MV-4-11 (cell line): ENCODE measurements at regions not wholly inside any gene's neighbourhood (a gene's known extent, or its start where the extent isn't known, plus 50 kb on each side); places are given as distances from the start of the nearest gene placed in this dataset.
"Not testable (repeated sequence)": the region's sequence is repeated elsewhere in the genome, so short reads cannot be mapped to it uniquely, and the experiment has no call there.

Experiments
- DNase-seq: peaks from one replicate; lab custom pipeline; 2025; lab: John Stamatoyannopoulos, UW

DNA sequence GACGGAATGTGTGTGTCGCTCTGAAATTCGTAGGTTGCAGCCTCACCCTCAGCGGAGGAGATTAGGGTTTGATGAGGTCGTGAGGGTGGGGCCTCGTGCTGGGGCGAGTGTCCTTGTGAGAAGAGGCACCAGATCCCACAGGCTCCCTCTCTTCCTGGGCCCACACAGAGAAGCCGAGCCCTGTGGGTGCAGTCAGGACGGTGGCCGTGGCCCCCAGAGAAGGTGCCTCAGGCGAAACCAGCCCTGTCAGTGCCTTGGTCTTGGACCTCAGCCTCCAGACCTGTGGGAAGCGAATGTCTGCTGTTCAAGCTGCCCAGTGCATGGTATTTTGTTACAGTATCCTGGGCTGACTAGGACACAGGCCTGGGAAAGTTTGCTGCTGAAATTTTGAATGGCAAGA lies 108.0 kb upstream of the ALKAL2 start:
- DNase-seq, result no peak

DNA sequence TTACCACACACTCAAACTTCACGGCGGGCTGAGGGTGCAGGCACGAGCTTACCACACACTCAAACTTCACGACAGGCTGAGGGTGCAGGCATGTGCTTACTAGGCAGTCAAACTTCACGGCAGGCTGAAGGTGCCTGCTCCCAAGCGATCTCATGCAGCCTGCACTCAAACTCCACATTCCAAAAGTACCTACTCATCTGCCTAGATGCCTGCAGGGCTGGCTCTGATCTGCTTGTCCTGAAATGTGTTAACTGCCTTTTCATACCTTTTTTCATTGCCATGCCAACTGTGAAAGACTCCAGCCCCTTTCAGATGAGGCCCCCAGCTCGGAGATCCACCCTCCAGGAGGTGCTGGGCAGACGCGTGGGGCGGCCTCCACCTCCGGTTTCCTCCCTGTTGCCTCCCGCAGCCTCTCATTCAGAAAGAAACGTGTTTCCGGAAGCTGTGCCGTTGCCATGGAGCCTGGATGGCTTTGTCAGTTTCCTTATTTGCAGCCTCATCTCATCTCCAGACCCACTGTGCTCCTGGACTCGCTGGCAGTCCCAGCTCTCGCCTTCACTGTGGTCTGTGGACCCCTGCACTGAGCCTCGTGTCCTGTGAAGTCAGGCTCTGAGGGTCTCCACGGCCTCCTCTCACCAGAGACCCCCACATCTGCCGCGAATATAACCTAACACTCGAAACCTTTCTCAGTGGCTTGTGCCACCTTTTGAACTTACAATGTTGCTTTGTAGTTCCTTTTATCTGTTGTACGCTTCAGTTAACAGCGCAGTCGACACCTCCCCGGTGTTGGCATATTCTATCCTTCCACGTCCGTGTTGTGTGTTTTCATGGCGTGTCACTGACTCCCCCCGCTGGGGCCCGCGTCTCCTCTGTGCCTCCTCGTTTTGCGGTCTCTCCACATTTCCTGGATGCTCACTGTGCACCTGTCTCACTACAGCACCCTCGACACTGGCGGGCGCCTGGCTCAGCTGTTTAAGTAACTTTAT lies 106.1 kb upstream of the ALKAL2 start:
- no peak for DNase-seq

DNA sequence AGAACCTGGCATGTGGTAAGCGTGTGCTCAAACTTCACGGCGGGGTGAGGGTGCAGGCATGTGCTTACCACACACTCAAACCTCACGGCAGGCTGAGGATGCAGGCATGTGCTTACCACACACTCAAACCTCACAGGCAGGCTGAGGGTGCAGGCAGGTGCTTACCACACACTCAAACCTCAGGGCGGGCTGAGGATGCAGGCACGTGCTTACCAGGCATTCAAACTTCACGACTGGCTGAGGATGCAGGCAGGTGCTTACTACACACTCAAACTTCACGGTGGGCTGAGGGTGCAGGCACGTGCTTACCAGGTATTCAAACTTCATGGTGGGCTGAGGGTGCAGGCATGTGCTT lies 105.0 kb upstream of the ALKAL2 start:
- DNase-seq, result no peak

DNA sequence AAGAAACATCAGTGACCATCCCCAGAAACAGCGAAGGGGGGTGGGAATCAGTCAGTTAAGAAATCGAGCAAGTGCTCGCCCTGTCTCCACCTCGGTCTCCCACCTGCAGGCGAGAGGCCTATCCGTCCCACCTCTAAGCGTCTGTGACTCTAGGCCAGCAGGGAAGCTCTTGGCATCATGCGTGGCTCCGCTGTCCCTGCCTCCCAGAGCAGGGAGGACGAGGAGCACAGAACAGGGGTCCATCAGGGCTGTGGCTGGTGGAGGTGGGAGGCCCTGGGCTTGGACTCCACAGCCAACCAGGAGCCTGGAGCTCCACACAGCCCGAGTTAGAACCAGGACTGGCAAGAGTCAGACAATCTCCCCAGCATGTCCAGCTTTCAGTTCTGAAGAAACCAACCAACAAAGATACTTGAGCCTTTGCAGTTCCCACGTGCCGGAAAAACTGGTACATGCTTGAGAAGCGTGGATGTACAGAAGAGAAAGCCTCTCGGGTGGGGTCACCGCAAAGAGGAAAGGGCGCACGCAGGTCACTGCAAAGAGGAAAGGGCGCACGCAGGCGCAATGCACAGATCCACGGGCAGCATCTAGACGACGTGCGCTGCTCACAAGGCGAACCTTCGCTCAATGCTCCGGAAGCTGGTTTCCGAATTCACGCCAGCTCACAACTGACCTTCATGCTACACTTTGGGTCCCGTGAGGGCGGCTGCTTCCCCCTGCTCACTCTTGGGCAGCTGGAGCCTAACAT lies 104.5 kb upstream of the ALKAL2 start:
- no peak for DNase-seq

DNA sequence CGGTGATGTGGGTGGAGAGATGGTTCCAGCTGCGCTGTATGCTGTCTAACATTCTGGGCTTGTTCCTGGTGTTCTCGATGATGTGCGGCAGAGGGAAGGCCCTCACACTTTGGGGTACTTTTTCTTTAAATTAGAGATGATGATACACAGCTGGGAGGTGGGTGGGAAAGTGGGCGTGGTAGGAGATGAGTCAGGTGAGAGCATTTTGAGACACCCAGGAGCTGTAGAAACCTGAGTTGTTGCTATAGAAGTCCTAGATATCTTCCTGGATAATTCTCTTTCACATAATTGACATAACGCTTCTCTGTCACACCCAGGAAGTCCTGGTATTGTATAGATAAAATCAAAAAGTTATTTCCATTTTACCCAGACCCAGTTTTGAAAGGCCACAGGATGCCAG lies 103.8 kb upstream of the ALKAL2 start:
- no peak for DNase-seq

DNA sequence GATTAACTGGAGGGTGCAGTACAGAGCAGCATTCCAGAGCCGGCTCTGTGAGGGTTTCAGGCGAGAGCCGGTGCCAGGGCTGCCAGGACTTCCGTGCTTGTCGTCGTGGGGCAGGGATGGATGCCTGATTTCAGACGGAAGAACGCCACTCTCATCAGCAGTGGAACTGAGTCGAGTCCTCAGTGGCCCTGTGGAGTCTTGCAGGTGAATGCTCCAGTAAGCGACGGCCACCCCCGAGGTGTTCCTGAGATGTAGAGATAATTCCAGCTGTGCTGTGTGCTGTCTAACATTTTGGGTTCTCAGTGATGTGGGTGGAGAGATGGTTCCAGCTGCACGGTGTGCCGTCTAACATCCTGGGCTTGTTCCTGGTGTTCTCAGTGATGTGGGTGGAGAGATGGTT lies 103.1 kb upstream of the ALKAL2 start:
- DNase-seq, result no peak

DNA sequence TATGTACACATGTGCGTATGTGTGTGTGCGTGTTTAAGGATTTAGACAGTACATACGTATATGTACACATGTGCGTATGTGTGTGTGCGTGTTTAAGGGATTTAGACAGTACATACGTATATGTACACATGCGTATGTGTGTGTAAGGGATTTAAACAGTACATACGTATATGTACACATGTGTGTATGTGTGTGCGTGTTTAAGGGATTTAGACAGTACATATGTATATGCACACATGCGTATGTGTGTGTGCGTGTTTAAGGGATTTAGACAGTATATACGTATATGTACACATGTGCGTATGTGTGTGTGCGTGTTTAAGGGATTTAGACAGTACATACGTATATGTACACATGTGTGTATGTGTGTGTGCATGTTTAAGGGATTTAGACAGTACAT lies 102.1 kb upstream of the ALKAL2 start:
- not testable (repeated sequence) for DNase-seq

DNA sequence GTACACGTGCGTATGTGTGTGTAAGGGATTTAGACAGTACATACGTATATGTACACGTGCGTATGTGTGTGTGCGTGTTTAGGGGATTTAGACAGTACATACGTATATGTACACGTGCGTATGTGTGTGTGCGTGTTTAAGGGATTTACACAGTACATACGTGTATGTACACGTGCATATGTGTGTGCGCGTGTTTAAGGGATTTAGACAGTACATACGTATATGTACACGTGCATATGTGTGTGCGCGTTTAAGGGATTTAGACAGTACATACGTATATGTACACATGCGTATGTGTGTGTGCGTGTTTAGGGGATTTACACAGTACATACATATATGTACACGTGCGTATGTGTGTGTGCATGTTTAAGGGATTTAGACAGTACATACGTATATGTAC lies 100.9 kb upstream of the ALKAL2 start:
- not testable (repeated sequence) for DNase-seq

DNA sequence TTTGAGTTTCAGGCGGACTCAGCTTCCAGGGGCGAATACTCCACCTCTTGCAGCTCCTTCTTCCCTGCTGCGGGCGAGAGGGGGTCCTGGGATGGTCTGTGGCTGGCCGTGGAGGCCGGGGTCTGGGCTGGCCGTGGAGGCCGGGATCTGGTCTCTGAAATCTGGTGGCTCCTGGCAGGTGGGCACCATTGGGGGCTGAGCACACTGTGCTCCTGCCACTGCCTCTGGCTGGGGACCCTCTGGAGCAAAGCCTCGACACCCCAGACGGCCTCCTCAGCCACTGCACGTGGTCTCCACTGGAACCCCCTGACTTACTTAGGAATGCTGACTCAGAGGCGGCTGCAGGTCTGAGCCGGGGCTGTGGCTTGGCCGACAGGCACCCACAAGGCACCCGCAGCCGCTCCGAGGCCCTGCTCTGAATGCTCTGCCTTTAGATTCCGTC lies 100.1 kb upstream of the ALKAL2 start:
- no peak for DNase-seq

DNA sequence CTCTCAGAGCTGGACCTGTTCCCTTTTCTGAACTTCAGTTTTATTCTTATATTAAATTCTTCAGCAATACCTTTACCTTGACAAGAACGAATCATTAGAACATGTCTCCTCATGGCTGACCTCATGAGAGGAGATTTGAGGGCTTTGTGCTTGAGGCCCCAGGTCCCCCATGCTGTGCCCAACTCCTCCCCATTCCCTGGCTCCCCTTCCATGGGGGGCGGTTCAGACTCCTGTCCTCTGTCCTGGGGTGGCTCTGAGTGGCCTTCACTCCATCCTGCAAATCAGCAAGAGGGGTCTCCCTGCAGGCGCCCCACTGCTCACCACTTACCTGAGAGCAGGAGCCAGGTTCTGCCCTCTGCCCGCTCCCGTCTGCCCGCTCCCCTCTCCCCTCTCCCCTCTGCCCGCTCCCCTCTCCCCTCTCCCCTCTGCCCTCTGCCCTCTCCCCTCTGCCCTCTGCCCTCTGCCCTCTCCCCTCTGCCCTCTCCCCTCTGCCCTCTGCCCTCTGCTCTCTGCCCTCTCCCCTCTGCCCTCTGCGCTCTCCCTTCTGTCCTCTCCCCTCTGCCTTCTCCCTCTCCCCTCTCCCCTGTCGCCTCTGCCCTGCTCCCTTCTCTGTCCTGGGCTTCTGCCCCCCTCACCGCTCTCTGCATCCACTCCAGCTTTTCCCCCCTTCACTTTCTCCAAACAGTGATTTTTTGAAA lies 98.7 kb upstream of the ALKAL2 start:
- DNase-seq, result no peak

DNA sequence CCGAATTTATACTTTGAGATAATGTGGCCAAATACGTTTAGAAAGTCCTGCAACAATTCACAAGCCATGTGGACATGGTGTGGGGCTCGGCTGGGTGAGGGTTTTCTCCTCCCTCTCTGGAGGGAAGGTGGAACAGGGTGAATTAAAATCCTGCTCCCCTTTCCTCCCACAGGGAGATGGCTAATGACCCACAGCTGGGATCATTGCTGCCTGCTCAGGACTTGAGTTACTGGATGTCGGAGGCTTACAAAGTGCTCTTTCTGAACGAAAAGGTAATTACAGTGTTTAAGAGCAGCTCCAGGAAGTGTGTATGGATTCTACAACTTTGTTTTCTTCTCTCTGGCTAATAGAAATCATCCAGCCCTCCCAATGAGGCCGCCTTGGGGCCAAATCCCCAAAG lies 97.9 kb upstream of the ALKAL2 start:
- DNase-seq, result no peak

DNA sequence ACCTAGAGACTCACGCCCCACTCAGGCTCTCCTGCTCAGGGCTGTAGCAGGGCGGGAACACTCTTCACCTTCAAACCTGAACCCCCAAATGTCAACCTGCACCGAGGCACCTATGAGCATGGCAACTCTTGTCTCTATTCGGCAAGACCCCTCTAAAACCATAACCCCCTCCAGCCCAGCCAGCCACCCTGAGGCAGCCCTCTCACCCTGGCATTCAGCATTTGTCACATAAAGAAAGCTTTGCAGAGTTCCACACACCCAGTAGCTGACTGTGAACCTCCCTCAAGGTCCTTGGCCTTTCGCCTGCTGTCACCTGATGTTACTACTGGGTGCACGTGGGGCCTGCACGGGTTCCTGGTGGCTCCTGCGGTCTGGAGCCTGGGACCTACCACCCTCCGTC lies 97.2 kb upstream of the ALKAL2 start:
- DNase-seq, result no peak

DNA sequence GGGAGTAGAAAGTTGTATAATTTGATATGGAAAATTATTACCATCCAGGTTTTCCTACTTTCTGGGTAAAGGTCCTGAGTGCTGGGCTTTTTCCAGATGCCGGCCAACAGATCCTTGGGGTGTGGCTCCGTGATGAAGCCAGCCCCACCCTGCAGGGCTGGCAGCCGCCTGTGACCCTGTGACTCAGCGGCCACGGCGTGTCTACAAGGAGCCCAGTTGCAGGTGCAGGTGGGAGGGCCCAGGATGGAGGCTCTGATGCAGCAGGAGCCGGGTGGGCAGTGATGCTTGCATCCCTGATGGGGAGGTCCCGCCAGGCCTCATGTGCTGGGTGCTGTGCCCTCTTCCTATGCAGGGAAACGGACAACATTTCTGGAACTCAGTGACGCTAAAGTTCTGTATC lies 96.0 kb upstream of the ALKAL2 start:
- DNase-seq, result no peak

DNA sequence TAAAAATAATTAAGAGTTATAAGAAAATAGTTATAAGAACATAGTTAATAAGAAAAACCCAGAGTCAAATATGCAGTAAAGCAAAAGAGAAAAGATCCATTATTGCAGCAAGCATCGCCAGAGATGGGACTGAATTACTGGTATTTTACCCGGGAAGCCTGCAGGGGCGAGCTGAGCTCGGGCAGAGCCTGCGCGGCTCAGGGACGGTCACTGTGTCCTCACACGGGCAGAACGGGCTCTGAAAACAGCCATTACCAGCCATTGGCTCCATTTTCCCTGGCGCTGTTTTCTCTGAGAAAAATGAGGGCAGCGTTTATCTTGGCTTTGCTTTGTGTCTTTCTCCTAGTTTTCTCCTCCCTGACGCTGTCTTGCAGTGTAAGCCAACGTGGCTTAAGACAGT lies 95.3 kb upstream of the ALKAL2 start:
- no peak for DNase-seq

DNA sequence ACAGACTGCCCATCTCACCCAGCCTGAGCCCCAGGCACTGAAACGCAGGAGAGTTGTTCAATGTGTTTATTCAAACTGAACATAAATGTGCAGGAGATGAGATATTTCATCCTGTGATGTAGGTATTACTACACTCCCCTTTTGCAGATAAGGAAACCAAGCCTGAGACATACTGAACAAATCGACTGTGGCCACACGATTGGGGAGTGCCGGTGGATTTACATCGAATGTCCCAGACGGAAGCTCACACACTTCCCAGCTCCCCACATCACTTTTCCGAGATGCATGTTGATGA lies 94.8 kb upstream of the ALKAL2 start:
- no peak for DNase-seq

DNA sequence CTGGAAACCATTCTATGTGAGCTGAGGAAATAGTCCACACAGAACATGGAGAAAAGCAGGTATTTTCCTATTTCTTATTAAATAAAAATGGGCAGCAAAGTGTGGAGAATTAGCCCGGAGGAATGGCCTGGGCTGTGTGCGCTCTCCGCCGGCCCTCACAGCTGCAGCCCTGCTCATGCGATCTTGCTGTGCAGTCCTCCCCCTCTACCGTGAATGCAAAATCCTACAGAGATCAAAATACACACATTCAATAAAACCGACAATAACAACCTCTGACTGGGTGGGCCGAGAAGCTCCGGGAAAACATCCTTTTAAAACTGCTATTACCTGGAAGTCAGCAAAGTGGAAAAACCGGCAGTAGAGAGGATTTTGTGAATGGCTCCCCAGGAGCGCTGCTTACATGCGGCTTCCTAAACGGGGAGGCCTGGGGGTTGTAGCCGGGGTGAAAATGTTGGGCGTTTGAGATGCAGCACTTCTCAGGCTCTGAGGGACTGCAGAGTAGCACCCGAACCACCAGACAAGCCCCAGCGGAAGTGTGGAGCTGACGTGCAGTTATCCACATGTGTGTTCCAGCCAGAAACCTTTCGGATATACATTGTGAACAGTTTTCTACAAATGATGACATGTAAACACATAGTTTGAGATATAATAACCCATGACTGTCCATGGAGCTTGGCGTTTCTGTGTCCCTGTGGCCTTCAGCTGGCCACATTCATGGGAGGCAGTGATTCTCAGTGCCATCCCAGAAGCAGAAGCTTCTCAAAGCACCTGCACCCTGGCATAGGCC lies 94.2 kb upstream of the ALKAL2 start:
- DNase-seq, result no peak

DNA sequence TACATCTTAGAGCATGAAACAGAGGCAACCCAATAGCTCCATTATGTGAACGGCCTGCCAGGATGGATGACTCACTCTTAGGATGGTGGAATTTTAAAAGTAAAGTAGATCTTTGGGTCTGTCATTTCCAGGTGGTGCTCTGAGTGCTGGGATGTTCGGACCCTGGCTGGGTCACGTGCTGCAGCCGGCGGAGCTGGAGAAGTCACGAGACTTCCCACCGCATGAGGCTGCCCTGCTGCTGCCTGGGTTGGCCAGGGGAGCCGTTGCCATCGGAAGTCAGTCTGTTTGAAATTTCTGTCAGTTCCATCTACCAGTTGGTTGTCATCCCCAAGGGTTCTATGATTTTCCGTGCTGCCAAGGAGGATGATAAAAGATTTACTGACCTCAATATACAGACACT lies 93.3 kb upstream of the ALKAL2 start:
- no peak for DNase-seq

DNA sequence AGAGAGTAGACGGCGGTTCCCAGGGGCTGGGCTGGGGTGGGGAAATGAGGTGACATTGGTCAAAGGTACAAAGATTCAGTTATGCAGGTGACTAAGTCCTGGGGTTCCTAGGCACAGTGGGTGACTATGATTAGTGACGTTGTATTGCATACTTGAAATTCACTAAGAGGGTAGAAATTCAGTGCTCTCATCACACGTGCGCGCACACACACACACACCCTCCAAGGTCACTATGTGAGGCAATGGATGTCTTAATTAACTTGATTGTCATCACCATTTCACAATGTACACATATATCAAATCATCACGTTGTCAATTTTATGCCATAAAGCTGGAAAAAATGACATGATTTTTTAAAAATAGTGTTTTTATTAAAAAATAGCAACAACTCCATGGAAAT lies 92.9 kb upstream of the ALKAL2 start:
- DNase-seq, result no peak

DNA sequence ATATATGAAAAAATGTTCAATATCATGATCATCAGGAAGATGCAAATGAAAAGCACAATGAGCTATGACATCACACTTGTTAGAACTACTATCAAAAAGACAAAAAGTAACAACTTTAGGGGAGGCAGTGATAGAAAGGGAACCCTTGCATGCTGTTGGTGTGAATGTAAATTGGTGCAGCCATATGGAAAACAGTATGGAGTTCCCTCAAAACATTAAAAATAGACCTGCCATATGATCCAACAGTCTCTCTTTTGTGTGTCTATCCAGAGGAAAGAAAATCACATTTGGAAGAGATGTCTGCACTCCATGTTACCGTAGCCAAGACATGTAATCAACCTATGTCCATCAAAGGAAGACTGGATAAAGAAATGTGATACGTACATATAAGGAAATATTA lies 92.3 kb upstream of the ALKAL2 start:
- no peak for DNase-seq

DNA sequence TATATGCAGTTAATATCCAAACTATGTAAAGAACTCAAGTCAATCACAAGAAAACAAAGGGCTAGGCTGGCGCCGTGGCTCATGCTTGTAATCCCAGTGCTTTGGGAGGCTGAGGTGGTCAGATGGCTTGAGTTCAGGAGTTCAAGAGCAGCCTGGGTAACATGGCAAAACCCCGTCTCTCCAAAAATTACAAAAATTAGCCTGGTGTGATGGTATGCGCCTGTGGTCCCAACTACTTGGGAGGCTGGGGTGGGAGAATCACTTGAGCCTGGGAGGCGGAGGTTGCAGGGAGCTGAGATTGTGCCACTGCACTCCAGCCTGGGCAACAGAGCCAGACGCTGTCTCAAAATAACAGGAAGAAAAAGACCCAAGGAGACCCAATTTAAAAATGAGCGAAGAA lies 91.9 kb upstream of the ALKAL2 start:
- no peak for DNase-seq

DNA sequence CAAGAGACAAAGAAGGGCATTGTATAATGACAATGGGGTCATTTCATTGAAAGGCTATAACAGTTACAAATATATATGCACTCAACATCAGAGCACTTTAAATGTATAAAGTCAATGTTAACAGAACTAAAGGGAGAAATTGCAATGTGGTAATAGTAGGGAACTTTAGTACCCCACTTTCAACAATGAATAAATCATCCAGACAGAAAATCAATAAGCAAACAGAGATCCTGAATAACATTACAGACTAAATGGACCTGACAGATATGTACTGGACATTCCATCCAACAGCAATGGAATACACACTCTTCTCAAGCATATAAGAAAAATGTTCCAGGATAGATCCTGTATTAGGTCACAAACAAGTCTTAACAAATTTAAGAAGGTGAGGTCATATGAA lies 90.5 kb upstream of the ALKAL2 start:
- DNase-seq, result no peak

DNA sequence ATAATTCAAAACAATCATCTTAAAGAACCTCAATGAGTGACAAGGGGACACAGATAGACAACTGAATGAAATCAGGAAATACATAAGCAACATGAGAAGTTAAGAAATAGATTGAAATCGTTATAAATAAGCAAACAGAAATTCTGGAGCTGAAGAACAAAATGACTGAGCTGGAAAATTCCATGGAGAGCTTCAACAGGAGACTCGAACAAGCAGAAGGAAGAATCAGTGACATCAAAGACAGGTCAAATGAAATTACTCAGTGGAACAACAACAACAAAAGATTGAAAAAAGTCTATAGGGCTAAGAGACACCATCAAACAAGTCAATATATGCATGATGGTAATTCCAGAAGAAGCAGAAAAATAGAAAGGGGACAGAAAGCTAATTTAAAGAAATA lies 89.5 kb upstream of the ALKAL2 start:
- DNase-seq, result no peak
